A549 (cell line): ENCODE measurements at regions not wholly inside any gene's neighbourhood (a gene's known extent, or its start where the extent isn't known, plus 50 kb on each side); places are given as distances from the start of the nearest gene placed in this dataset.

Experiments used
- ATAC-seq, 2 experiments: fragments of 200-7000 bp in 1 of 2; fragments of >200 bp in 1 of 2; cut with Nextera tagmentation in 1 of 2; cut with Tn5 transposase in 1 of 2; 3 replicates each; pipeline versions ENCODE4 v1.8.0 to v1.9.1; 2018 to 2020; ENCODE audit warnings: mild to moderate bottlenecking in 1 of 2, moderate library complexity in 1 of 2
- CTCF ChIA-PET: fragments of 300-600 bp; sonication (Branson Sonifier 250); formaldehyde crosslinking; extraction: SDS; loops from one replicate; lab custom pipeline; 2021; ENCODE audit warnings: antibody characterized with exemption, inconsistent platforms; lab: Yijun Ruan, JAX
- POLR2A ChIA-PET: fragments of 350-600 bp; formaldehyde crosslinking; extraction: SDS; loops from one replicate; lab custom pipeline; 2021; ENCODE audit warnings: antibody characterized with exemption, inconsistent platforms; lab: Yijun Ruan, JAX
- DNase-seq, 2 experiments: peaks; one replicate each; pipeline versions ENCODE4 v3.0.0 to v3.0.0-alpha.2; 2011 to 2016; ENCODE audit warnings: low read depth in 1 of 2, low spot score in 1 of 2
- FAIRE-seq: peaks from 2 replicates; lab custom pipeline; 2011; peaks lifted over from hg19 to GRCh38; lab: Jason Lieb, UNC
- H3K27ac ChIP-seq, 2 experiments: fragments of >200 bp; sonication (Bioruptor Twin); formaldehyde crosslinking; 3 replicates each; pipeline ENCODE4 v1.5.1; 2016 to 2017
- H3K4me1 ChIP-seq: fragments of >200 bp; sonication (Bioruptor Twin); formaldehyde crosslinking; 3 replicates; pipeline ENCODE4 v1.6.1; 2016
- H3K4me2 ChIP-seq: fragments of >200 bp; sonication (Bioruptor Twin); formaldehyde crosslinking; 3 replicates; pipeline ENCODE4 v1.6.1; 2016
- H3K4me3 ChIP-seq: fragments of >200 bp; sonication (Bioruptor Twin); formaldehyde crosslinking; 3 replicates; pipeline ENCODE4 v1.5.1; 2016
- H3K9me3 ChIP-seq: fragments of >200 bp; sonication (Bioruptor Twin); formaldehyde crosslinking; 3 replicates; pipeline ENCODE4 v1.6.1; 2016
- BCL3 ChIP-seq: fragments of >200 bp; sonication (Bioruptor Twin); formaldehyde crosslinking; IDR thresholded peaks from 3 replicates; pipeline ENCODE4 v1.6.1; 2016
- CHD4 ChIP-seq: fragments of 200-600 bp; sonication (generic); IDR thresholded peaks from 2 replicates; pipeline ENCODE4 v1.6.1; 2016; ENCODE audit warnings: antibody characterized with exemption, mild to moderate bottlenecking, borderline replicate concordance
- EP300 ChIP-seq, 2 experiments: fragments of >200 bp; sonication (Bioruptor Twin); formaldehyde crosslinking; IDR thresholded peaks; 2 replicates in 1 of 2; 3 replicates in 1 of 2; pipeline ENCODE4 v1.6.1; 2016 to 2017
- ESRRA ChIP-seq: fragments of 150-350 bp; IDR thresholded peaks from 2 replicates; pipeline ENCODE4 v1.6.1; 2014; ENCODE audit warnings: mild to moderate bottlenecking, low read length, borderline replicate concordance
- FOSB ChIP-seq: fragments of 250-450 bp; sonication (Bioruptor Pico); IDR thresholded peaks from 2 replicates; pipeline ENCODE4 v1.5.0; 2020; ENCODE audit warnings: mild to moderate bottlenecking, moderate library complexity
- GATA3 ChIP-seq: IDR thresholded peaks from 2 replicates; pipeline ENCODE4 v1.6.1; 2012; ENCODE audit warnings: borderline replicate concordance
- HOXB13 ChIP-seq: fragments of 250-450 bp; sonication (Bioruptor Pico); IDR thresholded peaks from 2 replicates; pipeline ENCODE4 v1.5.0; 2020; ENCODE audit warnings: low read depth, mild to moderate bottlenecking, moderate library complexity
- HOXB5 ChIP-seq: fragments of 250-450 bp; sonication (Bioruptor Pico); IDR thresholded peaks from 2 replicates; pipeline ENCODE4 v1.5.0; 2020; ENCODE audit warnings: mild to moderate bottlenecking, moderate library complexity
- JUNB ChIP-seq: fragments of >200 bp; sonication (Bioruptor Twin); formaldehyde crosslinking; IDR thresholded peaks from 2 replicates; pipeline ENCODE4 v1.6.1; 2016
- KDM5A ChIP-seq: fragments of 200-600 bp; sonication (generic); IDR thresholded peaks from 2 replicates; pipeline ENCODE4 v1.6.1; 2016; ENCODE audit warnings: antibody characterized with exemption, mild to moderate bottlenecking
- MAFK ChIP-seq: fragments of 450-650 bp; IDR thresholded peaks from 2 replicates; pipeline ENCODE4 v1.6.1; 2014; ENCODE audit not compliant: partially characterized antibody
- NPAS2 ChIP-seq: fragments of 250-450 bp; sonication (Bioruptor Pico); IDR thresholded peaks from 2 replicates; pipeline ENCODE4 v1.8.0; 2022; ENCODE audit warnings: mild to moderate bottlenecking, moderate library complexity, borderline replicate concordance
- RAD21 ChIP-seq, 2 experiments: fragments of >200 bp in 1 of 2; sonication (Bioruptor Twin) in 1 of 2; formaldehyde crosslinking in 1 of 2; IDR thresholded peaks in 1 of 2; conservative IDR thresholded peaks in 1 of 2; 2 replicates in 1 of 2; 3 replicates in 1 of 2; pipeline ENCODE4 v1.6.1; 2012 to 2018; ENCODE audit warnings: inconsistent platforms in 1 of 2
- RARB ChIP-seq: fragments of 250-450 bp; sonication (Bioruptor Pico); IDR thresholded peaks from 2 replicates; pipeline ENCODE4 v1.8.0; 2021; ENCODE audit warnings: mild to moderate bottlenecking, moderate library complexity
- RCOR1 ChIP-seq: fragments of 150-350 bp; IDR thresholded peaks from 2 replicates; pipeline ENCODE4 v1.6.1; 2014; ENCODE audit warnings: antibody characterized with exemption, low read length, low read depth
- REST ChIP-seq: fragments of 200-600 bp; sonication (generic); IDR thresholded peaks from 2 replicates; pipeline ENCODE4 v1.6.1; 2016; ENCODE audit warnings: antibody characterized with exemption, mild to moderate bottlenecking, moderate library complexity
- ZC3H11A ChIP-seq: fragments of 450-650 bp; IDR thresholded peaks from 2 replicates; pipeline ENCODE4 v1.6.1; 2014; ENCODE audit warnings: antibody characterized with exemption, mild to moderate bottlenecking
- ZSCAN20 ChIP-seq: fragments of 250-450 bp; sonication (Bioruptor Pico); IDR thresholded peaks from 2 replicates; pipeline ENCODE4 v1.8.0; 2022; ENCODE audit warnings: mild to moderate bottlenecking, moderate library complexity
- WGBS: methylation state at CpG from one replicate; pipeline ENCODE4 v1.1.6; 2017; ENCODE audit errors: missing lambda C conversion rate; 5-methylcytosine and 5-hydroxymethylcytosine counted together
- TF ChIP-seq, protein P1 (sequence below): fragments of 250-450 bp; sonication (Bioruptor Pico); IDR thresholded peaks from 2 replicates; pipeline ENCODE4 v1.5.0; 2021; ENCODE audit warnings: mild to moderate bottlenecking, moderate library complexity, borderline replicate concordance

DNA sequence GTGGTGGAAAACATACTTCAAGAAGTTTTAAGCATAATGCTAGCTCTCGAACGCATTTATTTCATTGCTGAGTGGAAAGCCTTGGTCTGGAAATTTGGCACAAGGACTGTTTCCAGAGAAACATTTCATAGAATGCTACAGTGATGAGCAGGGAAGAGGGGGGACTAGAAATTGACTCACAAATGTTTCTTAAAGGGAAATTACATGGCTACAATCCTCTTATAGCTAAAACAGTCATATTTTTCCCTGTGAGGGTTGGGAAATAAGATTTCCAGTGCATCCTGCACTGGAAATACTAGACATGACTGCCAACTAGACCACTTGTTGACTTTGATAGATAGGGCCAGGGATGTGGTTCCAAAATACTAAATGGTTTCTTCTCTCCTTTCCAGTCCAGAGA, 197.3 kb upstream of the RGS6 start (continued):
- TF ChIP-seq BCL3 (no peak), REST (no peak), NPAS2 (no peak), ZSCAN20 (CRISPR knock-in tag) (no peak)

- no peak overlapping the region for H3K4me3 ChIP-seq
- TF ChIP-seq ZC3H11A (no peak), HOXB13 (no peak), ESRRA (no peak)
- WGBS = 34% methylated on average over 3 of the region's 3 CpGs
- no peak overlapping the region for H3K4me2 ChIP-seq
- H3K9me3 ChIP-seq = no peaks in the 10 kb centered on the region
- ChIA-PET POLR2A (no interaction called here), CTCF (interaction anchor here (0.5 to 5.7 kb wide), 3 partner anchors 14 to 265 kb away, joined by 3 to 45 read pairs (median 3); no protein-coding TSS in a partner anchor)
- FAIRE-seq (no peak), ATAC-seq (no peak), DNase-seq (no peak)
- H3K27ac ChIP-seq = no peak overlapping the region
- H3K4me1 ChIP-seq = peaks cover 8% of the 10 kb centered on the region; the same call in 1 of the 3 replicates
Observed at GRCh38 chr14:71737760-71738159, 194.5 kb upstream of the RGS6 start.

DNA sequence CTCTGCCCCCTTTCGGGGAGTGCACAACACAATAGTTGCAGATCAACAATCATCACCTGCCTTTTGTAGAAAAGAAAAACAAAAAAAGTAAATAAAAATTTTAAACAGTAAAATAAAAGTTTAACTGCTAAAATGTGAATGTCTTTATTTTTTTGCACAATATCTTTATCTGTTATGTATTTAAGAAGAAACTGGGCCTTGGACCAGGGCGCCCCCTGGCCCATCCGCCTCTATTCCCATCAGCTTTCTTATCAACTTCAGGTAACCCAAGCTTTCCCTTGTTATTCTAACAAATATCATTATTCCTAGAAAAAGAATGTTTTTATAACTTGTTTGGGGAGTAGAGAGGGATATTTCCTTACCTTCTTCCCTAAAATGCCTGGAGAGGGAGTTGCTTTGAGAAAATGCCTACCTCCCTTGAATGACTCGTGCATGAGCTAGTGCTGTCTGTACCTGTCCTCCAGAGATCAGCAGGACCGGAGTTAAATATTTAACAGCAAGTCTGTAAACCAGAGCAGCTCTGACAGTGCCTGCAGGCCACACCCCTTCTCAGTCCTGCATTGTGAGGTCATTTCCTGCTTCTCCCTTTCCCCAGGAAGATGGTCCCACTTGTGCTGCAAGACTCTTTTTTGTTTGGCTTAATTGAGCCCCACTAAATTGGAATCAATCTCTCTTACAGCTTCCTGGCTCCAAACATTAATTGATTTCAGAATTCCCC, 192.8 kb upstream of the RGS6 start:
- peak; percentile 14 to 60 for DNase-seq
- FAIRE-seq = no peak
- ChIA-PET CTCF (interaction anchor here (0.8 to 5.7 kb wide), 5 partner anchors 12 to 600 kb away, joined by 3 to 45 read pairs (median 3); no protein-coding TSS in a partner anchor), POLR2A (no interaction called here)
- peaks cover 8% of the 10 kb centered on the region; the same call in 1 of the 3 replicates for H3K4me1 ChIP-seq
- H3K4me2 ChIP-seq = no peak overlapping the region
- H3K9me3 ChIP-seq = no peaks in the 10 kb centered on the region
- TF ChIP-seq REST (no peak), HOXB5 (CRISPR knock-in tag) (no peak), ZC3H11A (no peak), RAD21 (conservative IDR thresholded peaks at IDR 0.05 in 1 of 2, IDR thresholded peaks at IDR 0.05 in 1 of 2) (no peak), MAFK (no peak), CHD4 (no peak), JUNB (no peak), FOSB (CRISPR knock-in tag) (no peak), BCL3 (no peak), RARB (CRISPR knock-in tag) (no peak), GATA3 (no peak), ZSCAN20 (CRISPR knock-in tag) (no peak), KDM5A (no peak), EP300 (IDR thresholded peaks at IDR 0.05) (no peak), RCOR1 (no peak)
- TF ChIP-seq, protein P1, sequence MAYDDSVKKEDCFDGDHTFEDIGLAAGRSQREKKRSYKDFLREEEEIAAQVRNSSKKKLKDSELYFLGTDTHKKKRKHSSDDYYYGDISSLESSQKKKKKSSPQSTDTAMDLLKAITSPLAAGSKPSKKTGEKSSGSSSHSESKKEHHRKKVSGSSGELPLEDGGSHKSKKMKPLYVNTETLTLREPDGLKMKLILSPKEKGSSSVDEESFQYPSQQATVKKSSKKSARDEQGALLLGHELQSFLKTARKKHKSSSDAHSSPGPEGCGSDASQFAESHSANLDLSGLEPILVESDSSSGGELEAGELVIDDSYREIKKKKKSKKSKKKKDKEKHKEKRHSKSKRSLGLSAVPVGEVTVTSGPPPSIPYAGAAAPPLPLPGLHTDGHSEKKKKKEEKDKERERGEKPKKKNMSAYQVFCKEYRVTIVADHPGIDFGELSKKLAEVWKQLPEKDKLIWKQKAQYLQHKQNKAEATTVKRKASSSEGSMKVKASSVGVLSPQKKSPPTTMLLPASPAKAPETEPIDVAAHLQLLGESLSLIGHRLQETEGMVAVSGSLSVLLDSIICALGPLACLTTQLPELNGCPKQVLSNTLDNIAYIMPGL (CRISPR knock-in tag) = no peak
- WGBS = 67% methylated on average over 5 of the region's 5 CpGs
- H3K27ac ChIP-seq = no peak overlapping the region
- no peak overlapping the region for H3K4me3 ChIP-seq
- peak; percentile 70 to 76; a peak in 5 of 6 replicates for ATAC-seq
